ENCODE measurements at regions not wholly inside any gene's neighbourhood (a gene's known extent, or its start where the extent isn't known, plus 50 kb on each side); places are given as distances from the start of the nearest gene placed in this dataset.
"Not testable (repeated sequence)": the region's sequence is repeated elsewhere in the genome, so short reads cannot be mapped to it uniquely, and the experiment has no call there.

DNA sequence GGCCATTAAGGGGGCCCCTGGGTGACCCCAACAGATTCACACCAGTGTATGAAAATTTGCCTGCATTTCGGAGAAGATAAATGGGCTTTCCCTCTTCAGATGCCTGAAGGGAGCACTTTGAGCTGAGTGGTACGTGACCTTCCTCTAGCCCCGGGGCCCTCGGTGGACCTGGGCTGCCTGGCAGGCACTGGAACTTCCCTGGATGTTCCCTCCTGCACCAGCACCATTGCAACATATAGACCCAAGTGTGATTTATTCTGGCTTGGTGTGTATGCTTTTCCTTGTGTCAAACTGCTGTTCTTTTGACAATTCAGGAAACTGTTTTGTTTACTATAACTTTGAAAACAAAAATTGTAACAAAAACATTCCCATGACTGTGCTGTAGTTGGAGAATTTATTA lies 93.8 kb downstream of the TNFRSF13B start:
- TF ChIP-seq, protein P1, sequence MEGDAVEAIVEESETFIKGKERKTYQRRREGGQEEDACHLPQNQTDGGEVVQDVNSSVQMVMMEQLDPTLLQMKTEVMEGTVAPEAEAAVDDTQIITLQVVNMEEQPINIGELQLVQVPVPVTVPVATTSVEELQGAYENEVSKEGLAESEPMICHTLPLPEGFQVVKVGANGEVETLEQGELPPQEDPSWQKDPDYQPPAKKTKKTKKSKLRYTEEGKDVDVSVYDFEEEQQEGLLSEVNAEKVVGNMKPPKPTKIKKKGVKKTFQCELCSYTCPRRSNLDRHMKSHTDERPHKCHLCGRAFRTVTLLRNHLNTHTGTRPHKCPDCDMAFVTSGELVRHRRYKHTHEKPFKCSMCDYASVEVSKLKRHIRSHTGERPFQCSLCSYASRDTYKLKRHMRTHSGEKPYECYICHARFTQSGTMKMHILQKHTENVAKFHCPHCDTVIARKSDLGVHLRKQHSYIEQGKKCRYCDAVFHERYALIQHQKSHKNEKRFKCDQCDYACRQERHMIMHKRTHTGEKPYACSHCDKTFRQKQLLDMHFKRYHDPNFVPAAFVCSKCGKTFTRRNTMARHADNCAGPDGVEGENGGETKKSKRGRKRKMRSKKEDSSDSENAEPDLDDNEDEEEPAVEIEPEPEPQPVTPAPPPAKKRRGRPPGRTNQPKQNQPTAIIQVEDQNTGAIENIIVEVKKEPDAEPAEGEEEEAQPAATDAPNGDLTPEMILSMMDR (IDR thresholded peaks at IDR 0.05; ENCODE audit: unreplicated experiment), result no peak
- Mint-ChIP-seq H3K36me3 (no peaks in the 10 kb centered on the region), H3K27ac (no peak overlapping the region), H3K9me3 (peaks cover 12% of the 10 kb centered on the region), H3K4me1 (no peaks in the 10 kb centered on the region), H3K27me3 (ENCODE audit: low read depth) (no peaks in the 10 kb centered on the region), H3K4me3 (no peak overlapping the region)
- DNase-seq (ENCODE audit: low spot score in 2 of 2, unreplicated experiment in 2 of 2), result no peak

DNA sequence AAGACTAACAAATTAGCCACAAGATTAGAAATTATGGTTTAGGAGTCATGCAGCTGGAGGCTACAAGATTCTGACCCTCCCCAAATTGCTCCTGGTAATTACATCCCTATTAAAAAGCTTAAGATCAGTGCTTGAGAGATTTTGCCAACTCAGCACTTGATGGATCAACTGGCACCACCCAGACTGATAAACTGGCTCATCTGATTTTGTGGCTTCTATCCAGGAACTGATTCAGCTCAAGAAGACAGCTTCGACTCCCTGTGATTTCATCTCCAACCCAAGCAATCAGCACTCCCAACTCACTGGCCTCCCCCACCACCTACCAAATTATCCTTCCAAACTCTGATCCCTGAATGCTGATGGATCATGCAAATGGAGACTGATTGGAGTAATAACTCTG lies 94.8 kb downstream of the TNFRSF13B start:
- TF ChIP-seq, protein P1 (IDR thresholded peaks at IDR 0.05; ENCODE audit: unreplicated experiment), result no peak
- H3K36me3 Mint-ChIP-seq, result no peaks in the 10 kb centered on the region
- H3K4me3 Mint-ChIP-seq, result no peak overlapping the region
- no peaks in the 10 kb centered on the region for H3K4me1 Mint-ChIP-seq
- no peak overlapping the region for H3K27ac Mint-ChIP-seq
- H3K9me3 Mint-ChIP-seq, result peaks cover 12% of the 10 kb centered on the region
- no peaks in the 10 kb centered on the region for H3K27me3 Mint-ChIP-seq (ENCODE audit: low read depth)
- DNase-seq (ENCODE audit: low spot score in 2 of 2, unreplicated experiment in 2 of 2), result no peak

DNA sequence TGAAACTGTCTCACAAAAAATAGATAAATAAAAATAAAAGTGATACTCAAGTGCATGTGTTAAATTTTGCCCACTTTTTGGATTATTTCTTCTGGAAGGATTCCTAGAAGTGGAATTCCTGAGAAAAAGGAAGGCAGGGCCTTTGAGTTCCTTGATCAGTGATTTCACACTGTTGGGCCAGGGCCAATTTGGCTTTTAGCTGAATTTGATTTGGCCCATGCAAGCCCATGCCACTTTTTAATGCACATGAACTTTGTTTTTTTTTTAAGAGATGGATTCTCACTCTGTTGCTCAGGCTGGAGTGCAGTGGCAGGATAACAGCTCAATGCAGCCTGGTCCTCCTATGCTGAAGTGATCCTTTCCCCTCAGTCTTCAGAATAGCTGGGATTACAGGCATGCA lies 96.3 kb downstream of the TNFRSF13B start:
- TF ChIP-seq, protein P1 (IDR thresholded peaks at IDR 0.05; ENCODE audit: unreplicated experiment), result no peak
- no peak for DNase-seq (ENCODE audit: low spot score in 2 of 2, unreplicated experiment in 2 of 2)
- Mint-ChIP-seq H3K36me3 (no peaks in the 10 kb centered on the region), H3K4me1 (no peaks in the 10 kb centered on the region), H3K9me3 (peaks cover 12% of the 10 kb centered on the region), H3K4me3 (no peak overlapping the region), H3K27me3 (ENCODE audit: low read depth) (no peaks in the 10 kb centered on the region), H3K27ac (no peak overlapping the region)

DNA sequence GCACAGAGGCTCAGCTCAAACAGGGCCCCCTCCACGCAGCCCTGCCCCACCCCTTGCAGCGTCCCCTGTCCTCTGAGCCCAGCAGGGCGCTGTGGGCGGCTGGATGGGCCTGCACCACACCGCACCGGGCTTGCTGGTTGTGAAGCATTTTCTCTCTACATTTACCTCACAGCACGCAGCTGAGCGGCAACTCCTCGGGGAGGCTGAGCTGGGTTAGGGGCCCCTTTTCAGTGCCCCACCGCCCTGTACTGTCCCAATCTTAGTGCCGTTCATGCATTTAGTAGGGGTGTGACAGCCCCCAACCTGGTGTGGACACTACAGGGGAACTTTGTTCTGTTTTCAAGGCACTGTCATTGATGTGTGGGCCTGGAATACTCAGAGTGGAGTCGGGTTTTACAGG lies 97.7 kb downstream of the TNFRSF13B start:
- peaks cover 12% of the 10 kb centered on the region for H3K9me3 Mint-ChIP-seq
- H3K4me1 Mint-ChIP-seq; H3K36me3 Mint-ChIP-seq; H3K27ac Mint-ChIP-seq; H3K4me3 Mint-ChIP-seq; H3K27me3 Mint-ChIP-seq (ENCODE audit: low read depth); DNase-seq (ENCODE audit: low spot score in 2 of 2, unreplicated experiment in 2 of 2): not testable (repeated sequence)

DNA sequence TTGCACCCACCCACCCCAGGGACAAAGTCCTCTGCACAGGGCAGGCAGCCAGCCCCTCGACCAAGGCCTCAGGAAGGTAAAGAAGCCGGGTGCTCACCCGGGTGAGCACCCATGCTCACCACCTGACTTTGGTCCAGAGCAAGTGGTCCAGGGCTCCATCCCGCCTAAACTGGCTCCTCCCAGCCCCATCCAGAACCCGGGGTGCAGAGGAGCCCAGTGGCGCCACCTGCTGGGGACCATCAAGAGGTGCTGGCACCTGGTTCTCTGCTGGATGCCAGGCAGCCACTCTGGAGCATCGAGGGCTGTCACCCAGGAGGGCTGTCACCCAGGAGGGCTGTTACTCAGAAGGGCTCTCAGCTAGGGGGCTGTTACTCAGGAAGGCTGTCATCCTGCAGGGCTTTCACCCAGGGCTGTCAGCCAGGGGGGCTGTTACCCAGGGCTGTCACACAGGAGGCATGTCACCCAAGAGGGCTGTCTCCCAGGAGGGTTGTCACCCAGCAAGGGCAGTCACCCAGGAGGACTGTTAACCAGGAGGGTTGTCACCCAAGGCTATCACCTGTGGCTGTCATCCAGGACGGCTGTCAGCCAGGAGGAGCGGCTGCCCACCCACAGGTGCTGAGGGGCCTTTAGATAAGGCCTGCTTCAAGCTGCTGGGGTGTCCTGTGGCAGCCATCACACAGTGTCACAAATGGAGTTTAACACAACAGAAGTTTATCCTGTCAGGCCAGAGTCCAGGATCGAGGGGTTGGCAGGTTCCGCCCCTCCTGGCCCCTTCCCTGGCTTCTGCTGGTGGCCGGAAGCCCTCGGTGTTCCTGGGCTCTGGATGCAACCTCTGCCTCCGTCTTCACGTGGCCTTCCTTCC lies 98.5 kb downstream of the TNFRSF13B start:
- Mint-ChIP-seq H3K36me3 (no peaks in the 10 kb centered on the region), H3K27me3 (ENCODE audit: low read depth) (no peaks in the 10 kb centered on the region), H3K27ac (no peak overlapping the region), H3K4me1 (no peaks in the 10 kb centered on the region), H3K4me3 (no peak overlapping the region), H3K9me3 (peaks cover 11% of the 10 kb centered on the region)
- TF ChIP-seq, protein P1 (IDR thresholded peaks at IDR 0.05; ENCODE audit: unreplicated experiment), result peak; percentile 58
- DNase-seq (ENCODE audit: low spot score in 2 of 2, unreplicated experiment in 2 of 2), result no peak

DNA sequence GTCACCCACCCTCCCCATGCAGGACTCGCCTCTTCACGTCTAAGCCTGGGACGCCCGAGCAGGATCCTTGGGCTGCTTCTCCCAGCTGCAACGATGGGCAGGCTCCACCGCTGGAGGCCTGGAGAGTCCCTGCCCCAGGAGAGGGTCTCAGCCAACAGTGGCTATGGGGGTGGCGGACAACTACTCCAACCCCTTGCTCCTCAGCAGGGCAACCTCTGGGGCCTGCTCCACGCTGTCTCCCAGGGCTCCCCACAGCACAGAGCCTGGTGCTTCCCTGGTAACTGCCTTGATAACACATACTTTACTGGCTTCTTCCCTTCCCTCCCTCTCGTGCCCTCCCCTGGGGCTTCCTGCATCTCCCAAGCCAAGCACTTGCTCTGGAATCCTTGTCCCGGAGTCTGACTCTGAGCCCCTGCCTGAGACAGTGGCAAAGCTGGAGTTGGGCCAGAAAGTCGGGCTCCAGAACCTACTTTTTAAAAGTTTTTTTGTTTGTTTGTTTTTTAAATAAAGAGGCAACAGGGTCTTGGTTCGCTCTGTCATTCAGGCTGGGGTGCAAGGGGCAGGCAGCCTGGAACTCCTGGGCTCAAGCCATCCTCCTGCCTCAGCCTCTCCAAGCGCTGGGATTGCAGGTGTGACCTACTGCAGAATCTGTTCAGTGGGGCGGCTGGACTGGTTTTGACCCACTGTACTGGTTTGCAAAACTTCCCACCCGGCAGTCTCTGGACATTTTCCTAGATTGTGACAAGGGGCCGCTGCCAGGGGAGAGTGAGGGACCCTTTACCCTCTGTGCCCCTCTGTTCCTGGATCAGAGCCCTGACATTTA lies 99.4 kb downstream of the TNFRSF13B start:
- Mint-ChIP-seq H3K36me3 (no peaks in the 10 kb centered on the region), H3K4me1 (no peaks in the 10 kb centered on the region)
- TF ChIP-seq, protein P1 (IDR thresholded peaks at IDR 0.05; ENCODE audit: unreplicated experiment), result no peak

DNA sequence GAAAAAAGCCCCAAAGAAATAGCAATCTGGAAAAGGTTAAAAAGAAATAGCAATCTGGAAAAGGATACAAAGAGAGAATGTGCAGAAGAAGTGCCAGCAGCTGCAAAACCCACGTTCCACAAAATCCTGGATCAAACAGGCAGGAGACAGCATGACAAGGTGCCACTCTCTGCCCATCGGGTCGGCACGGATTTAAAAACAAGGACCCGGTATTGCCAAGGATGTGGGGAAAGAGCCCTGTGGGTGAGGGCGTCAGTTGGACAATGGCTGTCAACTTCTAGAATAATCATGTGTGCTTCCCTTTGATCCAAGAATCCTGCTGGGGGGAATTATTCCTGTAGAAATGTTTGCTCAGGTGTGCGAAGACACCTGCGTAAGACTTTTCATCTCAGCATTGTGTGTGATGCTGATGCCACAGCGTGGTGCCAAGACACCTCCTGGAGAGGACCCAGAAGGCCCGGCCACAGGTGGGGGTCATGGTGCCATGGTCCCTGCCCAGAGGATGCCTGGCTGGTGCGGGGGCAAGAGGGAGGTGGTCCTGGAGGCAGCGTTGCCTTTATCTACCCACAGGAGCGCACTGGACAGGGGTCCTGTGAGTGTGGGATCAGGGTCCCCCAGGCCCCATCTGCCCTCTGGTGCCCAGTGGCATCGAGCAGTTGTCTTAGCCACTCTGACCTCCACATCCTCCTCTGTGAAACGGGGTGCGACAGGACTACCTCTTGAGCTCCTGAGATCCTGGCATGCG lies 100.3 kb downstream of the TNFRSF13B start:
- H3K36me3 Mint-ChIP-seq; H3K27ac Mint-ChIP-seq; H3K27me3 Mint-ChIP-seq (ENCODE audit: low read depth); H3K4me3 Mint-ChIP-seq; H3K9me3 Mint-ChIP-seq; H3K4me1 Mint-ChIP-seq; DNase-seq (ENCODE audit: low spot score in 2 of 2, unreplicated experiment in 2 of 2): not testable (repeated sequence)

More for the DNA sequence above, 99.4 kb downstream of the TNFRSF13B start:
- Mint-ChIP-seq H3K27me3 (ENCODE audit: low read depth) (no peaks in the 10 kb centered on the region), H3K4me3 (no peak overlapping the region), H3K9me3 (peaks cover 5% of the 10 kb centered on the region), H3K27ac (no peak overlapping the region)
- DNase-seq (ENCODE audit: low spot score in 2 of 2, unreplicated experiment in 2 of 2), result no peak

Data from mesothelial cell of epicardium (in vitro differentiated cells).